Ishikawa (cell line): ENCODE measurements at regions not wholly inside any gene's neighbourhood (a gene's known extent, or its start where the extent isn't known, plus 50 kb on each side); places are given as distances from the start of the nearest gene placed in this dataset.

ENCODE experiments used
- CEBPB ChIP-seq: IDR thresholded peaks from 2 replicates; pipeline ENCODE4 v1.6.1; 2012
- CREB1 ChIP-seq: IDR thresholded peaks from 2 replicates; pipeline ENCODE4 v1.6.1; 2012; ENCODE audit warnings: low read depth
- EGR1 ChIP-seq: IDR thresholded peaks from 2 replicates; pipeline ENCODE4 v1.6.1; 2012
- EP300 ChIP-seq: IDR thresholded peaks from 2 replicates; pipeline ENCODE4 v1.6.1; 2012; ENCODE audit warnings: borderline replicate concordance
- FOXM1 ChIP-seq: IDR thresholded peaks from 2 replicates; pipeline ENCODE4 v1.6.1; 2012; ENCODE audit warnings: low read depth, borderline replicate concordance
- MAX ChIP-seq: IDR thresholded peaks from 2 replicates; pipeline ENCODE4 v1.6.1; 2012
- NFIC ChIP-seq: IDR thresholded peaks from 2 replicates; pipeline ENCODE4 v1.6.1; 2012
- RAD21 ChIP-seq: IDR thresholded peaks from 2 replicates; pipeline ENCODE4 v1.6.1; 2012; ENCODE audit warnings: low read depth
- REST ChIP-seq: IDR thresholded peaks from 2 replicates; pipeline ENCODE4 v1.6.1; 2012; ENCODE audit warnings: low read depth, mild to moderate bottlenecking
- TAF1 ChIP-seq: IDR thresholded peaks from 2 replicates; pipeline ENCODE4 v1.6.1; 2012; ENCODE audit warnings: low read depth, mild to moderate bottlenecking
- TCF12 ChIP-seq: IDR thresholded peaks from 2 replicates; pipeline ENCODE4 v1.6.1; 2012; ENCODE audit warnings: low read depth
- TEAD4 ChIP-seq: IDR thresholded peaks from 2 replicates; pipeline ENCODE4 v1.6.1; 2012
- USF1 ChIP-seq: IDR thresholded peaks from 2 replicates; pipeline ENCODE4 v1.6.1; 2012
- YY1 ChIP-seq: IDR thresholded peaks from 2 replicates; pipeline ENCODE4 v1.6.1; 2012; ENCODE audit warnings: low read depth
- ZBTB7A ChIP-seq: IDR thresholded peaks from 2 replicates; pipeline ENCODE4 v1.6.1; 2012; ENCODE audit warnings: low read depth

- TF ChIP-seq EP300 (no peak), EGR1 (no peak), REST (no peak), USF1 (no peak), CREB1 (no peak), FOXM1 (no peak), YY1 (no peak)
These were observed 110.2 kb upstream of the TENM3 start for GRCh38 chr4:182133033-182133432.

GRCh38 chr4:182134261-182134660 is 108.9 kb upstream of the TENM3 start:
- TF ChIP-seq FOXM1 (no peak), YY1 (no peak), MAX (no peak), REST (no peak), CEBPB (no peak), TAF1 (no peak)

DNA sequence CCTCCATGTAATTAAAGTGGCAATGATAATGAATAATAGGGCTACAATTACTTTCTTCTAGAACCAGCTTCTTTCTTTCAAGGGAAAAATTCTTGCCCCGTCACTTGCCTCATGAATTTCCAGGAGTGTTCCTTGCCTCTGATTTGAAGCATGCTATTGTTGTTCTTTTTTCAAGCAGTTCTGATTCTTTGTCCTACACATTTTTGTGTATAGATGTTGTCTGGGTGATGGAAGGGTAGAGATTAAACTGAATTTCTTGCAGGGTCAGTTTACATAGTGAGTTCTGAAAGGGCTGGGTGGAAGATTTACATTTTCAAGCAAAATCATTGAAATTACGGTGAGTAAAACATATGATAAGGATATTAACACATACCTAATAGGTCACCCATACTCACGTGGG is 107.0 kb upstream of the TENM3 start:
- TF ChIP-seq MAX (no peak), CEBPB (no peak), FOXM1 (no peak), TEAD4 (no peak), TCF12 (no peak), YY1 (no peak), USF1 (no peak), EGR1 (no peak), ZBTB7A (no peak), NFIC (no peak), REST (no peak), TAF1 (no peak), RAD21 (no peak), CREB1 (no peak), EP300 (no peak)

GRCh38 chr4:182137343-182137742 is 105.9 kb upstream of the TENM3 start:
- peak; percentile 27; the same call in 1 of the 2 replicates for TF ChIP-seq EP300
- no peak for TF ChIP-seq MAX
- no peak for TF ChIP-seq YY1
- TF ChIP-seq TCF12: no peak
- no peak for TF ChIP-seq TEAD4

GRCh38 chr4:182139491-182139890 is 103.7 kb upstream of the TENM3 start:
- no peak for TF ChIP-seq TAF1
- TF ChIP-seq USF1: no peak
- TF ChIP-seq EGR1: no peak
- no peak for TF ChIP-seq RAD21
- no peak for TF ChIP-seq EP300
- no peak for TF ChIP-seq NFIC
- TF ChIP-seq FOXM1: no peak
- TF ChIP-seq MAX: no peak
- TF ChIP-seq TCF12: no peak
- no peak for TF ChIP-seq ZBTB7A
- TF ChIP-seq CREB1: no peak
- no peak for TF ChIP-seq TEAD4
- TF ChIP-seq YY1: no peak
- no peak for TF ChIP-seq CEBPB
- TF ChIP-seq REST: no peak
